OCI-LY3 (cell line): ENCODE measurements at regions not wholly inside any gene's neighbourhood (a gene's known extent, or its start where the extent isn't known, plus 50 kb on each side); places are given as distances from the start of the nearest gene placed in this dataset.

Source experiments
- EZH2phosphoT487 ChIP-seq: fragments of 200-600 bp; shearing (Covaris generic); IDR thresholded peaks from 2 replicates; pipeline ENCODE4 v1.6.1; 2018; ENCODE audit warnings: antibody characterized with exemption, mixed run types, low read depth
- TF ChIP-seq, protein P1 (sequence below): fragments of 200-600, 300-600 bp; sonication (generic); IDR thresholded peaks from 2 replicates; pipeline ENCODE4 v1.5.1; 2014; ENCODE audit warnings: antibody characterized with exemption, low read length, low read depth

DNA sequence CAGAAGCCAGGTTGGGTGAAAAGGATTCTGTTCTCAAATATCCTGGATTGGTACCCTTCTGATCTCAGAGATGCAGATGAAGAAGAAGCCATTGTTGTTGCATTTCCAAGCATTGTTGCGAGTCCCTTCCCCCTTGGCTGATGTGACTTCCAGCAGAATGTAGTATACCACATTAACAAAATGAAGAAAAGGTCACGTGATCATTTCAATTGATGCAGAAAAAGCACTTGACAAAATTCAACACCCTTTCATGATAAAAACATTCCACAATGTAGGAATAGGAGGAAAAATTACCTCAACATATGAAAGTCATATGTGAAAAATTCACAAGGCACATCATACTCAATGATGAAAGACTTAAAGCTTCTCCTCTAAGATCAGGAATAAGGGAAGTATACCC is 181.9 kb upstream of the PFN2 start:
- TF ChIP-seq, protein P1, sequence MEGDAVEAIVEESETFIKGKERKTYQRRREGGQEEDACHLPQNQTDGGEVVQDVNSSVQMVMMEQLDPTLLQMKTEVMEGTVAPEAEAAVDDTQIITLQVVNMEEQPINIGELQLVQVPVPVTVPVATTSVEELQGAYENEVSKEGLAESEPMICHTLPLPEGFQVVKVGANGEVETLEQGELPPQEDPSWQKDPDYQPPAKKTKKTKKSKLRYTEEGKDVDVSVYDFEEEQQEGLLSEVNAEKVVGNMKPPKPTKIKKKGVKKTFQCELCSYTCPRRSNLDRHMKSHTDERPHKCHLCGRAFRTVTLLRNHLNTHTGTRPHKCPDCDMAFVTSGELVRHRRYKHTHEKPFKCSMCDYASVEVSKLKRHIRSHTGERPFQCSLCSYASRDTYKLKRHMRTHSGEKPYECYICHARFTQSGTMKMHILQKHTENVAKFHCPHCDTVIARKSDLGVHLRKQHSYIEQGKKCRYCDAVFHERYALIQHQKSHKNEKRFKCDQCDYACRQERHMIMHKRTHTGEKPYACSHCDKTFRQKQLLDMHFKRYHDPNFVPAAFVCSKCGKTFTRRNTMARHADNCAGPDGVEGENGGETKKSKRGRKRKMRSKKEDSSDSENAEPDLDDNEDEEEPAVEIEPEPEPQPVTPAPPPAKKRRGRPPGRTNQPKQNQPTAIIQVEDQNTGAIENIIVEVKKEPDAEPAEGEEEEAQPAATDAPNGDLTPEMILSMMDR = no peak
- TF ChIP-seq EZH2phosphoT487 = no peak
